H1 (cell line): ENCODE measurements at regions not wholly inside any gene's neighbourhood (a gene's known extent, or its start where the extent isn't known, plus 50 kb on each side); places are given as distances from the start of the nearest gene placed in this dataset.

Experiments used
- CTCF ChIA-PET: fragments of 300-600 bp; sonication (Branson Sonifier 250); formaldehyde crosslinking; loops from one replicate; lab custom pipeline; 2021; ENCODE audit not compliant: partially characterized antibody; lab: Charles Lee
- POLR2A ChIA-PET: fragments of 300-600 bp; sonication (Branson Sonifier 250); formaldehyde crosslinking; loops from one replicate; lab custom pipeline; 2021; ENCODE audit warnings: inconsistent platforms; ENCODE audit not compliant: partially characterized antibody; lab: Charles Lee
- DNase-seq, 2 experiments: peaks; one replicate each; pipeline versions ENCODE4 v3.0.0 to v3.0.0-alpha.2; 2010 to 2022; ENCODE audit warnings: low spot score in 2 of 2, low read depth in 1 of 2, mixed read lengths in 1 of 2
- FAIRE-seq: peaks from 2 replicates; lab custom pipeline; 2011; peaks lifted over from hg19 to GRCh38; lab: Jason Lieb, UNC
- H2AFZ ChIP-seq: 2 replicates; pipeline ENCODE4 v1.8.1; 2012; ENCODE audit warnings: low read length, inconsistent platforms
- H2AK5ac ChIP-seq: 2 replicates; pipeline ENCODE4 v1.6.1; 2013; ENCODE audit warnings: low read depth, low read length
- H2BK120ac ChIP-seq: replicated peaks from 2 replicates; pipeline ENCODE3; 2013; ENCODE audit warnings: low read depth, low read length, inconsistent platforms
- H2BK12ac ChIP-seq: 2 replicates; pipeline ENCODE4 v1.6.1; 2013; ENCODE audit warnings: low read depth, low read length
- H2BK15ac ChIP-seq: 2 replicates; pipeline ENCODE4 v1.6.1; 2013; ENCODE audit warnings: low read length
- H2BK20ac ChIP-seq: 2 replicates; pipeline ENCODE4 v1.6.1; 2013; ENCODE audit warnings: low read length
- H2BK5ac ChIP-seq: 2 replicates; pipeline ENCODE4 v1.6.1; 2013; ENCODE audit warnings: low read depth, low read length
- H3K14ac ChIP-seq: 2 replicates; pipeline ENCODE4 v1.6.1; 2013; ENCODE audit warnings: inconsistent platforms; ENCODE audit not compliant: insufficient read length
- H3K18ac ChIP-seq: 2 replicates; pipeline ENCODE4 v1.6.1; 2013; ENCODE audit warnings: low read length; ENCODE audit errors: extremely low read depth
- H3K23ac ChIP-seq: 2 replicates; pipeline ENCODE4 v1.6.1; 2013; ENCODE audit warnings: inconsistent platforms; ENCODE audit not compliant: insufficient read length
- H3K23me2 ChIP-seq: 2 replicates; pipeline ENCODE4 v1.6.1; 2013; ENCODE audit warnings: low read depth, low read length
- H3K27ac ChIP-seq: 2 replicates; pipeline ENCODE4 v1.6.1; 2011; ENCODE audit warnings: low read depth, low read length, inconsistent platforms
- H3K27me3 ChIP-seq, 4 experiments: replicated peaks in 1 of 4; 1 replicate in 1 of 4; 2 replicates in 3 of 4; pipeline versions ENCODE4 v1.6.1 to v1.8.1; 2011 to 2013; ENCODE audit warnings: low read length in 3 of 4, mild to moderate bottlenecking in 3 of 4, inconsistent platforms in 2 of 4, mixed read lengths in 2 of 4, moderate library complexity in 1 of 4; ENCODE audit not compliant: control insufficient read depth in 3 of 4, insufficient read depth in 3 of 4; ENCODE audit errors: extremely low read depth in 1 of 4
- H3K36me3 ChIP-seq, 4 experiments: 2 replicates each; pipeline versions ENCODE4 v1.6.1 to v1.8.1; 2011 to 2013; ENCODE audit warnings: mild to moderate bottlenecking in 4 of 4, low read length in 3 of 4, moderate library complexity in 2 of 4, control low read depth in 1 of 4, inconsistent platforms in 1 of 4; ENCODE audit not compliant: insufficient read depth in 4 of 4, control insufficient read depth in 2 of 4
- H3K4ac ChIP-seq: replicated peaks from 2 replicates; pipeline ENCODE3; 2013; ENCODE audit warnings: low read length, low read depth, mixed read lengths, inconsistent platforms; ENCODE audit not compliant: insufficient read length
- H3K4me1 ChIP-seq, 4 experiments: replicated peaks in 1 of 4; 1 replicate in 1 of 4; 2 replicates in 3 of 4; pipeline versions ENCODE4 v1.6.1 to v1.8.1; 2011 to 2013; ENCODE audit warnings: low read length in 3 of 4, inconsistent platforms in 2 of 4, mixed read lengths in 1 of 4; ENCODE audit not compliant: insufficient read depth in 4 of 4, control insufficient read depth in 3 of 4
- H3K4me2 ChIP-seq, 2 experiments: 2 replicates each; pipeline versions ENCODE4 v1.6.1 to v1.8.1; 2011 to 2013; ENCODE audit warnings: low read depth in 2 of 2, low read length in 2 of 2, control low read depth in 1 of 2, inconsistent platforms in 1 of 2, mild to moderate bottlenecking in 1 of 2; ENCODE audit not compliant: insufficient read depth in 1 of 2
- H3K4me3 ChIP-seq, 4 experiments: fragments of 200-600, 300-600 bp in 1 of 4; sonication (generic), shearing (Covaris generic), sonication (Bioruptor Twin) in 1 of 4; 2 replicates each; pipeline versions ENCODE4 v1.5.1 to v1.8.1; 2011 to 2016; ENCODE audit warnings: low read length in 4 of 4, low read depth in 3 of 4, control low read depth in 2 of 4, inconsistent platforms in 2 of 4, mild to moderate bottlenecking in 2 of 4, mixed read lengths in 1 of 4, moderate library complexity in 1 of 4; ENCODE audit not compliant: insufficient read depth in 2 of 4; ENCODE audit errors: extremely low read depth in 1 of 4
- H3K56ac ChIP-seq: replicated peaks from 2 replicates; pipeline ENCODE3; 2013; ENCODE audit warnings: low read depth, mild to moderate bottlenecking, mixed read lengths, low read length, inconsistent platforms; ENCODE audit not compliant: insufficient read length
- H3K79me1 ChIP-seq: 2 replicates; pipeline ENCODE4 v1.6.1; 2013; ENCODE audit warnings: low read depth, low read length, control low read depth
- H3K79me2 ChIP-seq, 2 experiments: 2 replicates each; pipeline versions ENCODE4 v1.6.1 to v1.8.1; 2012 to 2013; ENCODE audit warnings: low read length in 2 of 2, mild to moderate bottlenecking in 2 of 2, inconsistent platforms in 1 of 2; ENCODE audit not compliant: insufficient read depth in 2 of 2, control insufficient read depth in 1 of 2
- H3K9ac ChIP-seq, 4 experiments: replicated peaks in 1 of 4; 1 replicate in 1 of 4; 2 replicates in 3 of 4; pipeline versions ENCODE4 v1.6.1 to v1.8.1; 2011 to 2013; ENCODE audit warnings: low read depth in 3 of 4, low read length in 3 of 4, control low read depth in 2 of 4, mild to moderate bottlenecking in 2 of 4, moderate library complexity in 2 of 4, inconsistent platforms in 1 of 4; ENCODE audit errors: extremely low read depth in 1 of 4
- H3K9me3 ChIP-seq, 2 experiments: 2 replicates each; pipeline versions ENCODE4 v1.6.1 to v1.8.1; 2012 to 2013; ENCODE audit warnings: mild to moderate bottlenecking in 2 of 2, moderate library complexity in 2 of 2, control low read depth in 1 of 2, inconsistent platforms in 1 of 2, low read depth in 1 of 2, low read length in 1 of 2, mixed read lengths in 1 of 2; ENCODE audit not compliant: insufficient read depth in 2 of 2
- H4K20me1 ChIP-seq, 2 experiments: replicated peaks in 1 of 2; 2 replicates each; pipeline versions ENCODE3 to v1.8.1; 2011 to 2013; ENCODE audit warnings: inconsistent platforms in 2 of 2, low read length in 2 of 2, mild to moderate bottlenecking in 1 of 2; ENCODE audit not compliant: insufficient read depth in 2 of 2, control insufficient read depth in 1 of 2
- H4K5ac ChIP-seq: 2 replicates; pipeline ENCODE4 v1.6.1; 2013; ENCODE audit warnings: low read length, low read depth, mixed read lengths, inconsistent platforms; ENCODE audit not compliant: insufficient read length
- H4K8ac ChIP-seq: 2 replicates; pipeline ENCODE4 v1.8.0; 2013; ENCODE audit warnings: mild to moderate bottlenecking, moderate library complexity, low read length, inconsistent platforms; ENCODE audit not compliant: insufficient read depth; ENCODE audit errors: extremely low read depth
- H4K91ac ChIP-seq: replicated peaks from 2 replicates; pipeline ENCODE3; 2013; ENCODE audit warnings: low read length, mixed read lengths, inconsistent platforms; ENCODE audit not compliant: insufficient read length
- BCL11A ChIP-seq, 2 experiments: IDR thresholded peaks; one replicate each; pipeline ENCODE4 v1.6.1; 2011; ENCODE audit warnings: low read depth in 2 of 2, low read length in 2 of 2, mild to moderate bottlenecking in 2 of 2
- CBX8 ChIP-seq: fragments of 300-800, 300-1000 bp; sonication (generic); IDR thresholded peaks from 2 replicates; pipeline ENCODE4 v1.7.1; 2016; ENCODE audit warnings: low read depth, low read length, borderline replicate concordance
- CHD2 ChIP-seq: IDR thresholded peaks from 2 replicates; pipeline ENCODE4 v1.6.1; 2012; ENCODE audit warnings: low read length, improper control_type of control experiment
- KDM5A ChIP-seq: fragments of 200-600 bp; IDR thresholded peaks from 2 replicates; pipeline ENCODE4 v1.7.1; 2012; ENCODE audit warnings: mild to moderate bottlenecking, low read length, inconsistent platforms, mixed read lengths
- POU5F1 ChIP-seq: IDR thresholded peaks from 2 replicates; pipeline ENCODE4 v1.6.1; 2011; ENCODE audit warnings: low read depth, mild to moderate bottlenecking, low read length, moderate library complexity
- RBBP5 ChIP-seq: IDR thresholded peaks from 2 replicates; pipeline ENCODE4 v1.7.1; 2012; ENCODE audit warnings: low read depth, mild to moderate bottlenecking, inconsistent platforms, low read length, moderate library complexity, borderline replicate concordance
- SIX5 ChIP-seq: IDR thresholded peaks from 2 replicates; pipeline ENCODE4 v1.6.1; 2011; ENCODE audit warnings: mild to moderate bottlenecking, low read depth, low read length
- SP1 ChIP-seq: IDR thresholded peaks from 2 replicates; pipeline ENCODE4 v1.6.1; 2011; ENCODE audit warnings: low read depth, low read length
- SRF ChIP-seq: IDR thresholded peaks from 2 replicates; pipeline ENCODE4 v1.6.1; 2011; ENCODE audit warnings: mild to moderate bottlenecking, low read depth, low read length, moderate library complexity
- TAF7 ChIP-seq: optimal IDR thresholded peaks from 2 replicates; pipeline ENCODE3; 2011; ENCODE audit warnings: low read depth, mild to moderate bottlenecking, inconsistent platforms, low read length, moderate library complexity, borderline replicate concordance
- ZNF274 ChIP-seq: IDR thresholded peaks from 2 replicates; pipeline ENCODE4 v1.7.0; 2012; ENCODE audit warnings: low read length, borderline replicate concordance; ENCODE audit errors: extremely low read depth
- WGBS, 2 experiments: shearing (Covaris generic) in 1 of 2; methylation state at CpG; one replicate each; pipeline versions ENCODE4 v1.1.6 to v1.1.7; 2013 to 2015; ENCODE audit warnings: low lambda C conversion rate in 2 of 2, mixed read lengths in 2 of 2, inconsistent platforms in 1 of 2, low coverage in 1 of 2, missing lambda C conversion rate in 1 of 2; ENCODE audit not compliant: insufficient replicate concordance in 2 of 2, insufficient coverage in 1 of 2, insufficient read length in 1 of 2; ENCODE audit errors: extremely low coverage in 1 of 2, missing lambda C conversion rate in 1 of 2; 5-methylcytosine and 5-hydroxymethylcytosine counted together

DNA sequence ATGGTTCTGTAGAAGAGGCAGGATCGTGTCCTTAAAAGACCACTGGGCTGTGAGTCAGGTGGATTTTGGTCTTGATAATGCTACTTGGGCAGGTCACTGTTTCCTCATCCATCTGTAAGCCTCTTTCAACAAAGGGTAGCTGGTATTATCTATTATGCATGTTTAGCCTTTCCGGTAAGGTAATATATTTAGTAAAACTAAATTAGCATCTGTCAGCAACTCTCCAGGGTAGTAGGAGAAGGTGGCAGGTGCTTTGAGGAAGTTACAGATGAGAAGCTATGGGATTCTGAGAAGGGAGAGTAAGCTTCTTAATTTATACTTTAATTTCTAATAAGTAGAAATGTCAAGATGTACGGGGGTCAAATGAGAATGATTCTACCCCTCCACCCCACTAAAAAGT lies 86.9 kb upstream of the TGM3 start:
- 76% methylated on average over 3 of the region's 3 CpGs; no CpG with 5 or more reads in 1 of the 2 experiments for WGBS, 2 experiments
- Histone ChIP-seq H2BK20ac (no peak overlapping the region), H3K23ac (no peak overlapping the region), H3K36me3 (no peaks in the 10 kb centered on the region), H3K4me2 (no peak overlapping the region), H4K91ac (no peak overlapping the region), H2BK15ac (no peak overlapping the region), H3K79me1 (no peaks in the 10 kb centered on the region), H3K9me3 (no peaks in the 10 kb centered on the region), H3K4me3 (no peak overlapping the region), H2AK5ac (no peak overlapping the region), H4K20me1 (no peaks in the 10 kb centered on the region), H3K4me1 (no peaks in the 10 kb centered on the region; a peak in 2 of 7 replicates), H3K27ac (no peak overlapping the region), H2AFZ (no peak overlapping the region), H3K56ac (no peak overlapping the region), H3K27me3 (peaks cover 0 to 5% (median 3%) of the 10 kb centered on the region in 4 experiments; a peak in 4 of 7 replicates), H3K4ac (no peak overlapping the region), H3K18ac (no peak overlapping the region), H4K5ac (no peak overlapping the region), H3K23me2 (peaks cover 10% of the 10 kb centered on the region; the same call in 1 of the 2 replicates), H2BK12ac (no peak overlapping the region), H3K79me2 (no peaks in the 10 kb centered on the region), H2BK5ac (no peak overlapping the region), H3K14ac (no peak overlapping the region), H2BK120ac (no peak overlapping the region)
- DNase-seq (no peak), FAIRE-seq (no peak)
- CTCF ChIA-PET: interaction anchor here (1.1 to 3.6 kb wide), 19 partner anchors 12 to 247 kb away, joined by 3 to 31 read pairs (median 4); no protein-coding TSS in a partner anchor
- TF ChIP-seq SRF: no peak
- TF ChIP-seq KDM5A: no peak
- TF ChIP-seq CHD2: no peak
- no peak for TF ChIP-seq TAF7
- no peak for TF ChIP-seq BCL11A (IDR thresholded peaks at IDR 0.05; ENCODE audit: low read depth in 2 of 2, low read length in 2 of 2)
- TF ChIP-seq ZNF274: no peak
- no peak for TF ChIP-seq RBBP5
- no peak for TF ChIP-seq SP1
- no peak for TF ChIP-seq CBX8
- TF ChIP-seq POU5F1: no peak
- TF ChIP-seq SIX5: no peak
- TF ChIP-seq, all 59 proteins: peak for 0
- no peak overlapping the region for H3K9ac ChIP-seq
- H4K8ac ChIP-seq: no peak overlapping the region
- POLR2A ChIA-PET: interaction anchor here (2.6 kb wide), 1 partner anchor 36 kb away, joined by 6 read pairs; no protein-coding TSS in a partner anchor
